Kidney capillary endothelial cell (primary cell): ENCODE measurements at regions not wholly inside any gene's neighbourhood (a gene's known extent, or its start where the extent isn't known, plus 50 kb on each side); places are given as distances from the start of the nearest gene placed in this dataset.
"Not testable (repeated sequence)": the region's sequence is repeated elsewhere in the genome, so short reads cannot be mapped to it uniquely, and the experiment has no call there.

Source experiments
- DNase-seq: peaks from one replicate; pipeline ENCODE4 v3.0.0-alpha.2; 2018; ENCODE audit warnings: low spot score

- DNase-seq = no peak
Observed at GRCh38 chr7:152594801-152595200, 81.1 kb downstream of the XRCC2 start.

- no peak for DNase-seq
Observed at GRCh38 chr7:152591976-152592375, 84.0 kb downstream of the XRCC2 start.

GRCh38 chr7:152590481-152590880 is 85.5 kb downstream of the XRCC2 start:
- no peak for DNase-seq

- DNase-seq = not testable (repeated sequence)
Observed at GRCh38 chr7:152589821-152590220, 86.1 kb downstream of the XRCC2 start.

GRCh38 chr7:152588350-152588749 is 87.6 kb downstream of the XRCC2 start:
- DNase-seq = no peak

GRCh38 chr7:152587366-152587765 is 88.6 kb downstream of the XRCC2 start:
- no peak for DNase-seq

GRCh38 chr7:152583006-152583405 is 92.9 kb downstream of the XRCC2 start:
- DNase-seq = no peak

- no peak for DNase-seq
Observed at GRCh38 chr7:152579070-152579469, 96.9 kb downstream of the XRCC2 start.

GRCh38 chr7:152577339-152577738 is 98.6 kb downstream of the XRCC2 start:
- DNase-seq = no peak

- no peak for DNase-seq
Observed at GRCh38 chr7:152574892-152575548, 100.9 kb downstream of the XRCC2 start.

- not testable (repeated sequence) for DNase-seq
Observed at GRCh38 chr7:152573186-152573585, 102.8 kb downstream of the XRCC2 start.

GRCh38 chr7:152572101-152572500 is 103.8 kb downstream of the XRCC2 start:
- DNase-seq = no peak

- DNase-seq = no peak
Observed at GRCh38 chr7:152571068-152571467, 104.9 kb downstream of the XRCC2 start.

- DNase-seq = no peak
Observed at GRCh38 chr7:152568972-152569371, 107.0 kb downstream of the XRCC2 start.

GRCh38 chr7:152565731-152566130 is 110.2 kb downstream of the XRCC2 start:
- DNase-seq = no peak

- no peak for DNase-seq
Observed at GRCh38 chr7:152564656-152565250, 111.2 kb downstream of the XRCC2 start.

- DNase-seq = no peak
Observed at GRCh38 chr7:152556013-152556755, 119.8 kb downstream of the XRCC2 start.

- DNase-seq = no peak
Observed at GRCh38 chr7:152553671-152554317, 118.0 kb upstream of the KMT2C start.

- DNase-seq = no peak
Observed at GRCh38 chr7:152551304-152552036, 115.7 kb upstream of the KMT2C start.

- no peak for DNase-seq
Observed at GRCh38 chr7:152544971-152545619, 109.3 kb upstream of the KMT2C start.

- DNase-seq = no peak
Observed at GRCh38 chr7:152544481-152544927, 108.7 kb upstream of the KMT2C start.
